GM12878 (cell line): ENCODE measurements at regions not wholly inside any gene's neighbourhood (a gene's known extent, or its start where the extent isn't known, plus 50 kb on each side); places are given as distances from the start of the nearest gene placed in this dataset.

Source experiments
- ATAC-seq: fragments of 200-7000 bp; cut with Tn5 transposase; 3 replicates; pipeline ENCODE4 v1.9.1; 2020; ENCODE audit warnings: mild to moderate bottlenecking, moderate library complexity
- BruUV-seq: library from RNA; stranded (reverse); fragments of 400-500 nt; replicated peaks from 2 replicates; lab custom pipeline; 2021; lab: Mats Ljungman, UMichigan
- CTCF ChIA-PET: fragments of 300-600 bp; sonication (Branson Sonifier 250); formaldehyde crosslinking; extraction: SDS; loops from one replicate; lab custom pipeline; 2021; ENCODE audit warnings: inconsistent platforms; lab: Yijun Ruan, JAX
- POLR2A ChIA-PET: fragments of 350-600 bp; formaldehyde crosslinking; extraction: SDS; loops from one replicate; lab custom pipeline; 2021; ENCODE audit warnings: inconsistent platforms; lab: Charles Lee
- RAD21 ChIA-PET: fragments of 300-600 bp; sonication (Branson Sonifier 250); formaldehyde crosslinking; loops from one replicate; lab custom pipeline; 2023; ENCODE audit warnings: antibody characterized with exemption; ENCODE audit not compliant: unreplicated experiment; lab: Charles Lee
- SMC1A ChIA-PET: fragments of 300-600 bp; sonication (Branson Sonifier 250); formaldehyde crosslinking; loops from one replicate; lab custom pipeline; 2023; ENCODE audit not compliant: unreplicated experiment, uncharacterized antibody; lab: Charles Lee
- DNase-seq: peaks from one replicate; pipeline ENCODE4 v3.0.0-alpha.2; 2011; ENCODE audit warnings: low read depth, low spot score
- FAIRE-seq: peaks from 3 replicates; lab custom pipeline; 2011; peaks lifted over from hg19 to GRCh38; lab: Jason Lieb, UNC
- H2AFZ ChIP-seq: 2 replicates; pipeline ENCODE4 v1.6.0; 2011; ENCODE audit warnings: low read depth, low read length, control low read depth; ENCODE audit not compliant: control insufficient read depth
- H3K27ac ChIP-seq: 2 replicates; pipeline ENCODE4 v1.5.1; 2011; ENCODE audit warnings: control low read depth; ENCODE audit not compliant: control insufficient read depth, insufficient read depth
- H3K27me3 ChIP-seq, 2 experiments: replicated peaks in 1 of 2; 2 replicates each; pipeline versions ENCODE4 v1.6.0 to v1.6.1; 2011; ENCODE audit warnings: low read length in 1 of 2; ENCODE audit not compliant: control insufficient read depth in 2 of 2, insufficient read depth in 2 of 2
- H3K36me3 ChIP-seq, 2 experiments: 2 replicates each; pipeline ENCODE4 v1.5.1; 2011; ENCODE audit warnings: low read length in 1 of 2; ENCODE audit not compliant: control insufficient read depth in 2 of 2, insufficient read depth in 2 of 2
- H3K4me1 ChIP-seq: 2 replicates; pipeline ENCODE4 v1.6.1; 2011; ENCODE audit warnings: mild to moderate bottlenecking, low read length, moderate library complexity, mixed read lengths; ENCODE audit not compliant: control insufficient read depth, insufficient read depth
- H3K4me2 ChIP-seq: 2 replicates; pipeline ENCODE4 v1.6.0; 2011; ENCODE audit warnings: control low read depth; ENCODE audit not compliant: control insufficient read depth, insufficient read depth
- H3K4me3 ChIP-seq: fragments of 200-600 bp; sonication (generic); 2 replicates; pipeline ENCODE4 v1.5.1; 2016
- H3K79me2 ChIP-seq: 2 replicates; pipeline ENCODE4 v1.6.0; 2011; ENCODE audit warnings: low read length; ENCODE audit not compliant: control insufficient read depth, insufficient read depth
- H3K9ac ChIP-seq: 2 replicates; pipeline ENCODE4 v1.8.0; 2011; ENCODE audit warnings: low read length, control low read depth, mixed read lengths; ENCODE audit not compliant: control insufficient read depth, insufficient read depth
- H3K9me3 ChIP-seq: replicated peaks from 3 replicates; pipeline ENCODE4 v1.5.1; 2011; ENCODE audit warnings: mild to moderate bottlenecking, low read length; ENCODE audit not compliant: control insufficient read depth, insufficient read depth
- H4K20me1 ChIP-seq: 2 replicates; pipeline ENCODE4 v1.6.0; 2011; ENCODE audit not compliant: control insufficient read depth, insufficient read depth
- ETV6 ChIP-seq, 2 experiments: fragments of 450-650 bp in 1 of 2; IDR thresholded peaks in 1 of 2; conservative IDR thresholded peaks in 1 of 2; 2 replicates each; pipeline ENCODE4 v1.6.1; 2014; ENCODE audit warnings: antibody characterized with exemption in 1 of 2, borderline replicate concordance in 1 of 2, low read depth in 1 of 2, mild to moderate bottlenecking in 1 of 2, moderate library complexity in 1 of 2
- LARP7 ChIP-seq: fragments of 450-650 bp; IDR thresholded peaks from 2 replicates; pipeline ENCODE4 v1.6.1; 2017; ENCODE audit warnings: mild to moderate bottlenecking
- PAX8 ChIP-seq: fragments of 450-650 bp; IDR thresholded peaks from 2 replicates; pipeline ENCODE4 v1.6.1; 2017; ENCODE audit warnings: mild to moderate bottlenecking, moderate library complexity
- ZBTB33 ChIP-seq: fragments of 450-650 bp; IDR thresholded peaks from 2 replicates; pipeline ENCODE4 v1.6.1; 2017; ENCODE audit warnings: mild to moderate bottlenecking
- ZBTB40 ChIP-seq: fragments of 450-650 bp; IDR thresholded peaks from 2 replicates; pipeline ENCODE4 v1.6.1; 2016; ENCODE audit warnings: mild to moderate bottlenecking, moderate library complexity, borderline replicate concordance
- ZNF592 ChIP-seq: fragments of 450-650 bp; IDR thresholded peaks from 2 replicates; pipeline ENCODE4 v1.6.1; 2017; ENCODE audit warnings: mild to moderate bottlenecking, moderate library complexity
- WGBS: methylation state at CpG from one replicate; pipeline ENCODE4 v1.1.6; 2016; ENCODE audit warnings: low lambda C conversion rate; ENCODE audit not compliant: insufficient replicate concordance, insufficient coverage; ENCODE audit errors: missing lambda C conversion rate; 5-methylcytosine and 5-hydroxymethylcytosine counted together
- in situ Hi-C: fragments of 300-500 bp; cut with MboI; formaldehyde crosslinking; loops from 9 replicates; pipeline ENCODE4 v1.14.3; 2018; ENCODE audit warnings: mixed read lengths
- intact Hi-C: fragments of 100-400 bp; cut with micrococcal nuclease; formaldehyde crosslinking; loops from one replicate; pipeline ENCODE4 v1.14.2; 2022; ENCODE audit not compliant: unreplicated experiment
- TF ChIP-seq, protein P1 (sequence below): IDR thresholded peaks from 2 replicates; pipeline ENCODE4 v1.6.1; 2011; ENCODE audit warnings: low read depth, low read length, improper control_type of control experiment, borderline replicate concordance
- TF ChIP-seq, protein P2 (sequence below): fragments of 450-650 bp; IDR thresholded peaks from 2 replicates; pipeline ENCODE4 v1.6.1; 2016; ENCODE audit warnings: mild to moderate bottlenecking

- Histone ChIP-seq H3K4me1 (no peaks in the 10 kb centered on the region), H3K79me2 (no peaks in the 10 kb centered on the region), H3K36me3 (no peaks in the 10 kb centered on the region), H3K27me3 (no peaks in the 10 kb centered on the region), H3K4me3 (no peak overlapping the region), H4K20me1 (no peaks in the 10 kb centered on the region), H3K9ac (no peak overlapping the region), H3K27ac (no peak overlapping the region), H2AFZ (no peak overlapping the region)
- RAD21 ChIA-PET, result interaction anchor here (0.6 kb wide), 1 partner anchor 13 kb away, joined by 3 read pairs; no protein-coding TSS in a partner anchor
- in situ Hi-C loops, result no loop called here
- BruUV-seq, result no TSS peak
- no peak for FAIRE-seq
- POLR2A ChIA-PET, result no interaction called here
- TF ChIP-seq, protein P1, sequence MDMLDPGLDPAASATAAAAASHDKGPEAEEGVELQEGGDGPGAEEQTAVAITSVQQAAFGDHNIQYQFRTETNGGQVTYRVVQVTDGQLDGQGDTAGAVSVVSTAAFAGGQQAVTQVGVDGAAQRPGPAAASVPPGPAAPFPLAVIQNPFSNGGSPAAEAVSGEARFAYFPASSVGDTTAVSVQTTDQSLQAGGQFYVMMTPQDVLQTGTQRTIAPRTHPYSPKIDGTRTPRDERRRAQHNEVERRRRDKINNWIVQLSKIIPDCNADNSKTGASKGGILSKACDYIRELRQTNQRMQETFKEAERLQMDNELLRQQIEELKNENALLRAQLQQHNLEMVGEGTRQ, result no peak
- TF ChIP-seq ZNF592, result no peak
- no peak for TF ChIP-seq ZBTB33
- TF ChIP-seq ETV6 (conservative IDR thresholded peaks at IDR 0.05 in 1 of 2, IDR thresholded peaks at IDR 0.05 in 1 of 2; ENCODE audit: borderline replicate concordance in 1 of 2, low read depth in 1 of 2), result no peak
- TF ChIP-seq, protein P2, sequence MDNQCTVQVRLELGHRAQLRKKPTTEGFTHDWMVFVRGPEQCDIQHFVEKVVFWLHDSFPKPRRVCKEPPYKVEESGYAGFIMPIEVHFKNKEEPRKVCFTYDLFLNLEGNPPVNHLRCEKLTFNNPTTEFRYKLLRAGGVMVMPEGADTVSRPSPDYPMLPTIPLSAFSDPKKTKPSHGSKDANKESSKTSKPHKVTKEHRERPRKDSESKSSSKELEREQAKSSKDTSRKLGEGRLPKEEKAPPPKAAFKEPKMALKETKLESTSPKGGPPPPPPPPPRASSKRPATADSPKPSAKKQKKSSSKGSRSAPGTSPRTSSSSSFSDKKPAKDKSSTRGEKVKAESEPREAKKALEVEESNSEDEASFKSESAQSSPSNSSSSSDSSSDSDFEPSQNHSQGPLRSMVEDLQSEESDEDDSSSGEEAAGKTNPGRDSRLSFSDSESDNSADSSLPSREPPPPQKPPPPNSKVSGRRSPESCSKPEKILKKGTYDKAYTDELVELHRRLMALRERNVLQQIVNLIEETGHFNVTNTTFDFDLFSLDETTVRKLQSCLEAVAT, result no peak
- no peak for TF ChIP-seq PAX8
- TF ChIP-seq ZBTB40, result no peak
- TF ChIP-seq LARP7, result no peak
- TF ChIP-seq, all 136 proteins: peak for 0
- no peak for DNase-seq
- SMC1A ChIA-PET, result interaction anchor here (1.0 kb wide), 1 partner anchor 197 kb away, joined by 3 read pairs; no protein-coding TSS in a partner anchor
- no peak for ATAC-seq
- intact Hi-C loops, result no loop called here
- no peaks in the 10 kb centered on the region for H3K9me3 ChIP-seq
- WGBS, result 40% methylated on average over 3 of the region's 3 CpGs
- CTCF ChIA-PET, result no interaction called here
- no peak overlapping the region for H3K4me2 ChIP-seq
Measured at GRCh38 chr20:46826343-46826984, 68.2 kb upstream of the EYA2 start.
